Cardiac fibroblast (primary cell): ENCODE measurements at regions not wholly inside any gene's neighbourhood (a gene's known extent, or its start where the extent isn't known, plus 50 kb on each side); places are given as distances from the start of the nearest gene placed in this dataset.

Experiments used
- DNase-seq, 2 donors: peaks; one replicate each; pipeline versions ENCODE4 v3.0.0 to v3.0.0-alpha.2; 2010; ENCODE audit warnings: low read depth in 2 of 2
- H3K4me3 ChIP-seq, 2 donors: replicated peaks in 1 of 2; 1 replicate in 1 of 2; 2 replicates in 1 of 2; pipeline ENCODE4 v1.5.1; 2011; ENCODE audit warnings: low read depth in 2 of 2, low read length in 2 of 2, mild to moderate bottlenecking in 2 of 2, moderate library complexity in 1 of 2
- TF ChIP-seq, protein P1 (sequence below): IDR thresholded peaks from one replicate; pipeline ENCODE4 v1.5.1; 2011; ENCODE audit warnings: low read depth, mild to moderate bottlenecking, low read length, inconsistent platforms

DNA sequence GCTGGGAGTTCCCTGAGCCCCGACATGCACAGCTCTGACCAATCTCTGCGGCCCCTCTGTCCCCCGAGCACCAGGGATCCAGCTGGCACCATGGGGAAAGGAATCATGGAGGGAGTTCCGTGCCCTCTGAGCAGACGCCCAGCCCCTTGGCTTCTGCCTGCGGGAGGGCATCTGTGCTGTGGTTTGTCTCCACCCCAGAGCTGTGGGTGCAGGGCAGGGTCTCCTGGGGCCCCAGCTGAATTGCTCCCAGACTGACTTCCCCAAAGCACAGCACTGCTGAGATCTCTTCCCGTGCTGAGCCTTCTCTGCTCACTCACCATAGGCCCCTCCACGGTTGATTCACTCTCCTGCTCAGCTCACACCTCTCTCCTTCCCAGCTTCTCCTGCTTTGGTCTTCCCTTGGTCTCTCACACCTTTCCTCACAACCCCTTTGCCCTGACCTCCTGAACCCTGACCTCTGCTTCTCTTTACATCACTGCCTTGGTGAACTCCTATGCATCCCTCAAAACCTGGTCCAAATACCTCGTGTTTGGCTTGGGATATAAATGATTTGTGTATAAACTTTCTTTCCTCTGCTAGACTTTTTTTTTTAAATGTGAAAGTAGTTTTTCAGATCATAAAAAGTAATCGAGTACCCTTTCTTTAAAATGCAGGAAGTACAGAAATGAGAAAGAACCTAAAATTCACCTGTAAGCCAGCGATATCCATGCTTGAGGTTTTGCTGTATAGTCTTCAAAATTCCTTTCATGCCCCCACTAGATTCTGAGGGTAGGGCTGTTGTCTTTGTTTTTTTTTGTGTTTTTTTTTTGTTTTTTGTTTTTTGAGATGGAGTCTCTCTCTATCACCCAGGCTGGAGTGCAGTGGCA is 265.3 kb downstream of the SEC14L1 start:
- TF ChIP-seq, protein P1, sequence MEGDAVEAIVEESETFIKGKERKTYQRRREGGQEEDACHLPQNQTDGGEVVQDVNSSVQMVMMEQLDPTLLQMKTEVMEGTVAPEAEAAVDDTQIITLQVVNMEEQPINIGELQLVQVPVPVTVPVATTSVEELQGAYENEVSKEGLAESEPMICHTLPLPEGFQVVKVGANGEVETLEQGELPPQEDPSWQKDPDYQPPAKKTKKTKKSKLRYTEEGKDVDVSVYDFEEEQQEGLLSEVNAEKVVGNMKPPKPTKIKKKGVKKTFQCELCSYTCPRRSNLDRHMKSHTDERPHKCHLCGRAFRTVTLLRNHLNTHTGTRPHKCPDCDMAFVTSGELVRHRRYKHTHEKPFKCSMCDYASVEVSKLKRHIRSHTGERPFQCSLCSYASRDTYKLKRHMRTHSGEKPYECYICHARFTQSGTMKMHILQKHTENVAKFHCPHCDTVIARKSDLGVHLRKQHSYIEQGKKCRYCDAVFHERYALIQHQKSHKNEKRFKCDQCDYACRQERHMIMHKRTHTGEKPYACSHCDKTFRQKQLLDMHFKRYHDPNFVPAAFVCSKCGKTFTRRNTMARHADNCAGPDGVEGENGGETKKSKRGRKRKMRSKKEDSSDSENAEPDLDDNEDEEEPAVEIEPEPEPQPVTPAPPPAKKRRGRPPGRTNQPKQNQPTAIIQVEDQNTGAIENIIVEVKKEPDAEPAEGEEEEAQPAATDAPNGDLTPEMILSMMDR: no peak
- no peak overlapping the region for H3K4me3 ChIP-seq
- no peak for DNase-seq

DNA sequence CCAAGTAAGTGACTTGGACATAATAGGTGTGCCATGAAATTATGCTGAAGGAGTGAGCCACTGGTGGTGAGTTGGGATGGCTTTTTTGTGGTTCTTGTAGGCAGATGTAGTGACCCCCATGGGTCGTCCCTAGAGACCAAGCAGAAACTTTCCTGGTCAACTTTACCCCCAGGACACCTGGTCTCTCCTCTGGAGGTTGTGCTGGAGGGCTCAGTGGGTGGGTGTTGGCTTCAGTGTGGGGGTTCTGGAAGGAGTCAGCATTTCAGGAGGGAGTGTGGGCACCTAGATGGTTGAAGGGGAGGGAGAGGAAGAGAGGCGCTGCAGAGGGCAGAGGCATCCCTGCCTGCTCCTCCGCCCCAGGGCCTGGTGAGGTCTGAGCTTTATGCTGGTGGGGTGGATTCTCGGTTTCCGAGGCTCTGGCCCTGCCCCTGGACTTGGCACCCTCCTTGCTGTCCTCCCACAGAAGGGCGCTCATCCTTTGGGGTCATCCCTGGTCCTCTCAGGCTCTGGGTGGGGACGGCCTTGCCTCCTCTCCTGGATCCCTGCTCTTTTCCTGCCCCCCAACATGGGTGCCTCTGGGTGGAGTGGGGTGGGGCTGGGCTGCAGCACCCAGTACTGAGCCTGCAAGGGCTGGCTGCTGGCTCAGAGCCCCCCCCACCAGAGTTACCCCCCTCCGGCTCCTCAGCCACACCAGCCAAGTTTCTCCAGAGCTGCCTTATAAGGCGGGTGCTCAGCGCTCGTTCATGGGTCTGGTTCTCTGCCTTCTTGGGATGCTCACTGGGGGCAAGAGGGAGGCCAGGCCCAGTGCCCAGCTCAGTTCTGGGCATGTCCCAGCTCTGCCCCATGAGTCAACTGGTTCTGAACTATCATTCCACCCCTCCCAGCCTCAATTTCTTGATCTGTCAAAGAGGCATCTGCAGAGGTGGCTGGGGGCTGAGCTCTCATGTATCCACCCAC is 266.8 kb downstream of the SEC14L1 start:
- DNase-seq: no peak
- TF ChIP-seq, protein P1: no peak
- no peak overlapping the region for H3K4me3 ChIP-seq

DNA sequence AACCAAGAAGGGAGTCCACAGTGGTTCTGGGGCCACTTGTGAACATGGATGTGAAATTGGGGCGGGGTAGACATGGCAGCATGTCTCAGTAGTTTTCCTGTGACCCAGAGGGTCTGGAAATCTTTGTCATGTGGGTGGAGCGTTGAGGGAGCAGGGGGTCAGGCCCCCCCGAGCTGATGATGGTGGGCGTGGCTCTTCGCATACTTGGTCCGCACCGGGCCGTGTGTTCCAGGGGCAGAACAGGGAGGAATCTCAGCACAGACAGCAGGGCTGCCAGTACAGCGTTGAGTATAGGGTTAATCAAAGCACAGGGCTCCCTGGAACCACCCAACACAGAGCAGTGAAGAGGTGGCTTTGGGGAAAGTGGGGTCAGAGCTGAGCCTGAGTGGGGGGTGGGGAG is 267.5 kb downstream of the SEC14L1 start:
- H3K4me3 ChIP-seq: no peak overlapping the region
- TF ChIP-seq, protein P1: no peak

DNA sequence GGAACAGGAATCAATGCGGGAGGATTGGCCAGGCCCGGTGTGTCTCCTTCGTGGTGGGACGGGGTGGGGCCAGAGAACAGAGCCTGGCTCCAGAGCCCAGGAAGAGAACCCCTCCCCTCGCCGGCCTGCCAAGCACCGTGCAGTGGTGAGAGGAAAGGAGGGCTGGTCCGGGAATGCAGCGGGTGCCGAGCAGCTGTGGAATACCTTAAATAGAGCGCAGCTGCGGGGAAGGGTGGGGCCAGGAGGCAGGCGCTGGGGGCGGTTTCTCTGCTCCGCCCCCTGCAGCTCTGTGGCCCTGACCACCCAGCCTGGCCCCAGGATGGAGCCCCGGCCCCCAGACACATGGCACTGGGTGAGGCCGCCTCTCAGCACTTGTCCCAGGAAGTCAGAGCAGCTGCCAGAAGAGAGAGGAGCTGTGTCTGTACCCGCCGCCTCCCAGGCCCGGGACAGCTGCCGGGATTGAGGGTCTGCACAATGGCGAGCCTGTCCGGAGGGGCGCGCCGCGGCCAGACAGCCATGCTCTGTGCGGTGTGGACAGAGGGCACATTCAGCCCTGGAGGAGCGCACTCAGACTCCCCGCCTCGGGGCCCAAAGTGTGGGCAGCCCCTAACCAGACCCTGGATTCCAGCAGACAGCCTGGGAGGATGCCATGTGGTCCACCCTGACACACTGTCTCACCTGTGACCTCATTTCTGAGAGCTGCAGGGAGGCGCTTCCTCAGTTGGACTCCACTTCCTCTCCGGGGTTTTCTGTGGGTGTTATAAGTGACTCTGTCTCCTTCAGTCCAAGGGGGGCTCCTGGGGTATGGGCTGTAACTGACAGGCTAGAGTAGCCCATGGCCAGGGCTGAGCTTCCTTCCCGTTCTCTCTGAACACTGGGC is 268.8 kb downstream of the SEC14L1 start:
- H3K4me3 ChIP-seq: no peak overlapping the region
- peak; percentile 70 to 73 for DNase-seq
- TF ChIP-seq, protein P1: no peak

More for the DNA sequence above, 267.5 kb downstream of the SEC14L1 start:
- no peak for DNase-seq

DNA sequence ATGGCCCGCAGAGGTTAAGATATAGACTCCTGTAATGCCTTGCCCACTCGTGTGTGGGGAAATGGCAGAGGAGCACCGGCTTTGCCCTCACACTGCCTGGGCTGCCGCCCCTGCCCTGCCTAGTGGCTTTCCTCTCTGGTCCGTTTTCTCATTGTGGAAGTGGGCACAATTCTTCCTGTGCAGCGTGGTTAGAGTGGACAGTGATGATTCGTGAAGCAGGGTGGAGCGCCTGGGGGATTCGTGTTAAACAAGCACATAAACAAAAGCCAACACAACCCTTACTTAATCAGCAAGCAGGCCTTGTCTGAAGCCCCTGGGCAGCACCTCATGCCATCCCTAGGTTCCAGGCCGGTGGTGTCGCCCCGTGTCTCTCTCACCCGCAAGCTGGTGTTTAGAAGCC is 269.7 kb downstream of the SEC14L1 start:
- DNase-seq: no peak
- TF ChIP-seq, protein P1: no peak
- H3K4me3 ChIP-seq: no peak overlapping the region

DNA sequence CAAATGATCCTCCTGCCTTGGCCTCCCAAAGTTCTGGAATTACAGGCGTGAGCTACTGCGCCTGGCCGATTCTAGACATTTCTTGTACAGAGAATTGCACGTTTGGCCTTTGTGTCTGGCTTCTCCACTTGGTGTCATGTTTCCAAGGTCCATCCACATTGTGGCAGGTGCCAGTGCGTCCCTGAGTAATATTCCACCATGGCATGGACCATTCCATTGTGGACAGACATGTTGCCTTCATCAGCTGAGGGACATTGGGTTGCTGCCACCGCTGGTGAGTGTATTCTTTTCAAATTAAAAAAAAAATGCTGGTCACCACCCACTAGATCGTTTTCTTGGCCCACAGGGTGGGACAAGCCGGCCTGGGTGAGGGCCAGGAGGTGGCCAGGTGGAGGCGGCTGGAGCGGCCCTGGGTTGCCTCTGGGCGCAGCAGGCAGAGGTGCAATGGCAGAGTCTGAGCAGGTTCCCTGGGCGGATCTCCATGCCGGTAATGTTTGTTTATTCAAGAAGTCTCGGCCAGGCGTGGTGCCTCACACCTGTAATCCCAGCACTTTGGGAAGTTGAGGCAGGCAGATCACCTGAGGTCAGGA is 274.1 kb downstream of the SEC14L1 start:
- H3K4me3 ChIP-seq: no peak overlapping the region
- TF ChIP-seq, protein P1: no peak
- no peak for DNase-seq
